ENCODE measurements at regions not wholly inside any gene's neighbourhood (a gene's known extent, or its start where the extent isn't known, plus 50 kb on each side); places are given as distances from the start of the nearest gene placed in this dataset.
A peak's percentile ranks its signal among the peaks of the same experiment; 100 is the strongest.

DNA sequence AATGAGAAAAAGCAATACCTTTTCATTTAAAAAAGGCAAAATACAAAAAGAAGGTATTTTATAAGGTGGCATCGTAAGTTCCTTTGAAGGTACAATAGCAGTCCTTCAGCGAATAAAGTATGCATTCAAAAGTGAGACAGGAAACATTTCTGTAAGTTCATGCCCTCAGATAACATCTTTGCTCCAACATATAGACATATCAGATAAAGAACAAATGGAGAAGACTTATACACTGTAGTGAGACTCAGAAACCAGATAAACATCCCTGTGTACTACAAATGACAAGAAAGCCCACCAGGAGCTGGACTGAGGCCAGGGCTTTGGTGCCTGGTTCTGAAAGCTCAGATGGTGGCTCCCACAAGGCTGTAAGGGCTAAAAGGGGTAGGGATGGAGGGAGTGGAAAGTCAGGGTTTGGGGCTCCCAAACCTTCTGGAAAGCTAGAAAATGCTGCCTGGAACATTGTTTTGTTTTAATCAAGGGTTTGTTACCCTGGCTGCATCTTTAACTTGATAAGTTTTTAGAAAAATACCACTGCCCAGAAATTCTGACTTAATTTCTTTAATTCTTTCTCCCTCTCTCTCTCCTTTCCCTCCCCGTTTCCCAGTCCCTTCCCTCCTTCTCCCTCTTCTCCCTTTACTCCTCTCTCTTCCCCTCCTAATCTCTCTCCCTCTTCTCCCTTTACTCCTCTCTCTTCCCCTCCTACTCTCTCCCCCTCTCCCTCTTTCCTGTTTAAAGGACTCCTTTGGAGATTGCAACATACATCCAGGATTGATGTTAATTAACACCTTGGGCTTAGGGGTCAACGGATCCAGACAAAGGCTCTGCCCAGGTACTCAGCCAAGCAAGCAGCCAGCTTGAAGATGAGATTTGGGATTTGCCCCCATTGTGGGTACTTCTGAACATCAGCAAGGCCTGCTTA, 126.1 kb downstream of the AQP9 start:
- Histone ChIP-seq H3K27me3 (ENCODE audit: control insufficient read depth, insufficient read depth, low read length) (peaks cover 2% of the 10 kb centered on the region), H3K36me3 (ENCODE audit: control insufficient read depth, insufficient read depth, low read length) (no peaks in the 10 kb centered on the region), H3K4me3 (ENCODE audit: low read depth, low read length) (no peak overlapping the region)
- TF ChIP-seq, protein P1, sequence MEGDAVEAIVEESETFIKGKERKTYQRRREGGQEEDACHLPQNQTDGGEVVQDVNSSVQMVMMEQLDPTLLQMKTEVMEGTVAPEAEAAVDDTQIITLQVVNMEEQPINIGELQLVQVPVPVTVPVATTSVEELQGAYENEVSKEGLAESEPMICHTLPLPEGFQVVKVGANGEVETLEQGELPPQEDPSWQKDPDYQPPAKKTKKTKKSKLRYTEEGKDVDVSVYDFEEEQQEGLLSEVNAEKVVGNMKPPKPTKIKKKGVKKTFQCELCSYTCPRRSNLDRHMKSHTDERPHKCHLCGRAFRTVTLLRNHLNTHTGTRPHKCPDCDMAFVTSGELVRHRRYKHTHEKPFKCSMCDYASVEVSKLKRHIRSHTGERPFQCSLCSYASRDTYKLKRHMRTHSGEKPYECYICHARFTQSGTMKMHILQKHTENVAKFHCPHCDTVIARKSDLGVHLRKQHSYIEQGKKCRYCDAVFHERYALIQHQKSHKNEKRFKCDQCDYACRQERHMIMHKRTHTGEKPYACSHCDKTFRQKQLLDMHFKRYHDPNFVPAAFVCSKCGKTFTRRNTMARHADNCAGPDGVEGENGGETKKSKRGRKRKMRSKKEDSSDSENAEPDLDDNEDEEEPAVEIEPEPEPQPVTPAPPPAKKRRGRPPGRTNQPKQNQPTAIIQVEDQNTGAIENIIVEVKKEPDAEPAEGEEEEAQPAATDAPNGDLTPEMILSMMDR (IDR thresholded peaks at IDR 0.05; ENCODE audit: insufficient read depth, low read depth, low read length) = no peak
- no peak for DNase-seq (ENCODE audit: low read depth)
- POLR2A ChIA-PET = no interaction called here
- CTCF ChIA-PET = no interaction called here

DNA sequence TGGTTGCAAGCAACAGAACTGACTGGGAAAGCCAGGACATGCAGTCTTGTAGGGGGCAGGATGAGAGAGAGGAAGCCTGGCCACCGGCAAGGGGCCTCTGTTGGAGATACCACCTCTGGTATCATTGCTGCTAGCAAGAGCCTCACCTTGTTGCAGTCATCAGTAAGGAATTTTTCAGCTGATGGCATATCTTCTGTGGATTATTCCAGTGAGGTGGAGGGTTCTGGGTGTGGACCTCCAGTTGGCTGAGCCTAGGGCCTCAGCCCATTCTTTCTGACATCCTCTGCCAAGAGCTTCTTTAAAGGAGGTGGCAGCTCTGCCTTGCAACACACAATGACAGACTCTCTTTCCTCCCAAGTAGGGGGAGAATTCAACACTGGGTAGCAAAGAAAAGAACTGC, 128.9 kb downstream of the AQP9 start:
- no peak for DNase-seq (ENCODE audit: low read depth)
- TF ChIP-seq, protein P1 (IDR thresholded peaks at IDR 0.05; ENCODE audit: insufficient read depth, low read depth, low read length) = no peak
- Histone ChIP-seq H3K36me3 (ENCODE audit: control insufficient read depth, insufficient read depth, low read length) (no peaks in the 10 kb centered on the region), H3K4me3 (ENCODE audit: low read depth, low read length) (no peak overlapping the region), H3K27me3 (ENCODE audit: control insufficient read depth, insufficient read depth, low read length) (peaks cover 2% of the 10 kb centered on the region)
- ChIA-PET CTCF (interaction anchor here (0.9 to 1.2 kb wide), 3 partner anchors 20 to 490 kb away, joined by 3 to 5 read pairs (median 4); partner anchors contain the start of gene ADAM10), POLR2A (no interaction called here)

DNA sequence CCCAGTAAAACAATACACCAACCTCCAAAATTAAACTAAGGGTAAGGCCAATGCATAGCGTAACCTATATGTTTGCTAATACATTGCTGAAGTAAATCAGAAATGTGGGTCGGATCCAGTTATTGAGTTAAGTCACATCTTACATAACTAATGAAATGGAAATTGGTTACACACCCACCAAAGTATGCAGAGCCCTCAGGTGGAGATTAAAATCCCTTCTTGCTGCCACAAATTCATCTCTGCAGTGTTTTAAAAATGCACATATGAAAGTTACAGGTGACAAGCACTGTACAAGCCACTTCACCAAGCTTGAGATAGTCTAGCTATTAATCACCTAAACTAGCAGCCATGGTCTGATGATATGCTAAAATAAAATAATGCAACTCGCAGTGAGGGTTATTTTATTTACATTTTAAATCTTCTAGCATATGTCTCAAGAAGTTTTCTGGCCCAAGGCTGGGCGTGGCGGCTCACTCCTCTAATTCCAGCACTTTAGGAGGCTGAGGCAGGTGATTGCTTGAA, 130.6 kb downstream of the AQP9 start:
- no peak overlapping the region for H3K4me3 ChIP-seq (ENCODE audit: low read depth, low read length)
- peaks cover 2% of the 10 kb centered on the region for H3K27me3 ChIP-seq (ENCODE audit: control insufficient read depth, insufficient read depth, low read length)
- H3K36me3 ChIP-seq (ENCODE audit: control insufficient read depth, insufficient read depth, low read length) = no peaks in the 10 kb centered on the region
- TF ChIP-seq, protein P1 (IDR thresholded peaks at IDR 0.05; ENCODE audit: insufficient read depth, low read depth, low read length) = no peak
- ChIA-PET CTCF (interaction anchor here (0.8 to 1.7 kb wide), 10 partner anchors 11 to 498 kb away, joined by 3 to 7 read pairs (median 3); no protein-coding TSS in a partner anchor), POLR2A (no interaction called here)
- DNase-seq (ENCODE audit: low read depth) = no peak

DNA sequence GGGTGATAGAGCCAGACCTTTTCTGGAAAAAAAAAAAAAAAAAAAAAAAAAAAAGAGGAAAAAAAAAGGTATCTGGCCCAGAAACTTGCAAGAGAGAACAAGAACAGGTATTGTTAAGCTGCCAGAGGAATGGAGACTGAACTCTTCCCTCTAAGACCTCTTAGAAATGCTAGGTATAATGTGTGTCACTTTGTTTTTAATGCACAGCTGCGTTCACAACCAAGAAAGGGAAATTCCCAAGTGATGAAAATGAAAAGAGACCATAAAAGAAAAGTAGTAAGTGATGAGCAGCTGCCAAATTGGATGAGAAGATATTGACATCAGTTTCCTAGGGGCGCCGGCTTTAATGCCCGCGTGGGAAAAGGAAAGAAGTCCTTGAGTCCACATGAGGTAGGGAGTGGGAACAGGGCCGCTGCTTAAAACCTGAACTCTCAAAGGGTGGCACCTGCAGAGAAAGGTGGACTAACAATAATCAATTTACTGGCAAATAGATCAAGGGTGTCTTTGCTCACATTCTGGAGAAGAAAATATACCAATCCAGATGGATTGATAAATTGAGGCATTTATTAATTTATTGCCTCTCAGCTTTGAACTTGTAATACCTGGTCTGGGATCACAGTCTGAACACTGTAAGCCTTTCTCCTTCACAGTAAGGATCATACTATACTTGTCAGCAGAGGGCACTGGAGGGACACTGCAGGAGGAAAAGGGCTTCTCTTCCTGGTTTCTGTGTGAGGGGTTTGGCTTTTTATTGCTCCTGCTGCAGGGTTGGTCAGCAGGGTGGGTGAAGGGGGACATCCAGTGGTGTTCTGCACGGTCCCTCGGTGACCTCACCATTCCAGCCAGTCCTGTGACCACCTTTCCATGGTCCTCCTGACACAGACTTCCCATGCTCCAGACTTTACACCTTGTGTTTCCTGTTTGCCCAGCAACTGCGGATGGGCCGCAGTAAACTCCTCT, 131.6 kb downstream of the AQP9 start:
- H3K27me3 ChIP-seq (ENCODE audit: control insufficient read depth, insufficient read depth, low read length) = no peaks in the 10 kb centered on the region; the same call in 1 of the 2 replicates
- TF ChIP-seq, protein P1 (IDR thresholded peaks at IDR 0.05; ENCODE audit: insufficient read depth, low read depth, low read length) = peak; percentile 81
- H3K36me3 ChIP-seq (ENCODE audit: control insufficient read depth, insufficient read depth, low read length) = no peaks in the 10 kb centered on the region
- ChIA-PET POLR2A (no interaction called here), CTCF (interaction anchor here (0.6 to 3.4 kb wide), 19 partner anchors 10 to 502 kb away, joined by 3 to 19 read pairs (median 4); partner anchors contain the start of gene MINDY2)
- H3K4me3 ChIP-seq (ENCODE audit: low read depth, low read length) = no peak overlapping the region
- DNase-seq (ENCODE audit: low read depth) = no peak

Measured in BJ (cell line).